NCI-H1105 treated with DMSO at 0.1 percent for 48 hours (cell line): ENCODE measurements at regions not wholly inside any gene's neighbourhood (a gene's known extent, or its start where the extent isn't known, plus 50 kb on each side); places are given as distances from the start of the nearest gene placed in this dataset.

Source experiments
- DNase-seq: peaks from one replicate; lab custom pipeline; 2025; lab: John Stamatoyannopoulos, UW

- no peak for DNase-seq
These were observed 160.3 kb upstream of the CDYL start for GRCh38 chr6:4615891-4616290.

GRCh38 chr6:4615231-4615630 lies 161.0 kb upstream of the CDYL start:
- DNase-seq = no peak

GRCh38 chr6:4614637-4615036 lies 161.6 kb upstream of the CDYL start:
- DNase-seq = no peak

- DNase-seq = no peak
These were observed 162.4 kb upstream of the CDYL start for GRCh38 chr6:4613795-4614194.

GRCh38 chr6:4613381-4613780 lies 162.8 kb upstream of the CDYL start:
- DNase-seq = no peak

- DNase-seq = no peak
These were observed 163.5 kb upstream of the CDYL start for GRCh38 chr6:4612636-4613171.

GRCh38 chr6:4611429-4612129 lies 164.6 kb upstream of the CDYL start:
- no peak for DNase-seq

- no peak for DNase-seq
These were observed 165.9 kb upstream of the CDYL start for GRCh38 chr6:4610256-4610655.

- no peak for DNase-seq
These were observed 167.7 kb upstream of the CDYL start for GRCh38 chr6:4608361-4609115.

- DNase-seq = no peak
These were observed 168.4 kb upstream of the CDYL start for GRCh38 chr6:4607793-4608192.

- DNase-seq = peak; percentile 6
These were observed 169.1 kb upstream of the CDYL start for GRCh38 chr6:4606821-4607704.

- no peak for DNase-seq
These were observed 170.2 kb upstream of the CDYL start for GRCh38 chr6:4606016-4606415.

- no peak for DNase-seq
These were observed 172.3 kb upstream of the CDYL start for GRCh38 chr6:4603856-4604369.

GRCh38 chr6:4603291-4603690 lies 172.9 kb upstream of the CDYL start:
- no peak for DNase-seq

GRCh38 chr6:4599924-4600323 lies 176.3 kb upstream of the CDYL start:
- no peak for DNase-seq

GRCh38 chr6:4598384-4598995 lies 177.7 kb upstream of the CDYL start:
- DNase-seq = no peak

- no peak for DNase-seq
These were observed 182.3 kb upstream of the CDYL start for GRCh38 chr6:4593951-4594350.

- DNase-seq = no peak
These were observed 184.2 kb upstream of the CDYL start for GRCh38 chr6:4592026-4592425.

- DNase-seq = no peak
These were observed 185.0 kb upstream of the CDYL start for GRCh38 chr6:4591218-4591617.

- DNase-seq = no peak
These were observed 186.9 kb upstream of the CDYL start for GRCh38 chr6:4589295-4589694.

- no peak for DNase-seq
These were observed 187.6 kb upstream of the CDYL start for GRCh38 chr6:4588581-4588980.

- no peak for DNase-seq
These were observed 188.0 kb upstream of the CDYL start for GRCh38 chr6:4588163-4588562.
